ENCODE measurements at regions not wholly inside any gene's neighbourhood (a gene's known extent, or its start where the extent isn't known, plus 50 kb on each side); places are given as distances from the start of the nearest gene placed in this dataset.

- Mint-ChIP-seq H3K4me3 (no peak overlapping the region), H3K36me3 (ENCODE audit: low read depth) (no peaks in the 10 kb centered on the region), H3K9me3 (no peaks in the 10 kb centered on the region), H3K27ac (no peak overlapping the region), H3K4me1 (ENCODE audit: low read depth) (no peaks in the 10 kb centered on the region), H3K27me3 (peaks cover 18% of the 10 kb centered on the region)
- ChIA-PET CTCF (interaction anchor here (1.0 kb wide), 1 partner anchor 13 kb away, joined by 3 read pairs; no protein-coding TSS in a partner anchor), POLR2A (no interaction called here)
- ATAC-seq, result no peak
- DNase-seq, result no peak
- intact Hi-C loops (cut with micrococcal nuclease), result no loop called here
- TF ChIP-seq, protein P1, sequence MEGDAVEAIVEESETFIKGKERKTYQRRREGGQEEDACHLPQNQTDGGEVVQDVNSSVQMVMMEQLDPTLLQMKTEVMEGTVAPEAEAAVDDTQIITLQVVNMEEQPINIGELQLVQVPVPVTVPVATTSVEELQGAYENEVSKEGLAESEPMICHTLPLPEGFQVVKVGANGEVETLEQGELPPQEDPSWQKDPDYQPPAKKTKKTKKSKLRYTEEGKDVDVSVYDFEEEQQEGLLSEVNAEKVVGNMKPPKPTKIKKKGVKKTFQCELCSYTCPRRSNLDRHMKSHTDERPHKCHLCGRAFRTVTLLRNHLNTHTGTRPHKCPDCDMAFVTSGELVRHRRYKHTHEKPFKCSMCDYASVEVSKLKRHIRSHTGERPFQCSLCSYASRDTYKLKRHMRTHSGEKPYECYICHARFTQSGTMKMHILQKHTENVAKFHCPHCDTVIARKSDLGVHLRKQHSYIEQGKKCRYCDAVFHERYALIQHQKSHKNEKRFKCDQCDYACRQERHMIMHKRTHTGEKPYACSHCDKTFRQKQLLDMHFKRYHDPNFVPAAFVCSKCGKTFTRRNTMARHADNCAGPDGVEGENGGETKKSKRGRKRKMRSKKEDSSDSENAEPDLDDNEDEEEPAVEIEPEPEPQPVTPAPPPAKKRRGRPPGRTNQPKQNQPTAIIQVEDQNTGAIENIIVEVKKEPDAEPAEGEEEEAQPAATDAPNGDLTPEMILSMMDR (IDR thresholded peaks at IDR 0.05), result no peak
These were observed 112.4 kb upstream of the APC start for GRCh38 chr5:112625246-112625645.

DNA sequence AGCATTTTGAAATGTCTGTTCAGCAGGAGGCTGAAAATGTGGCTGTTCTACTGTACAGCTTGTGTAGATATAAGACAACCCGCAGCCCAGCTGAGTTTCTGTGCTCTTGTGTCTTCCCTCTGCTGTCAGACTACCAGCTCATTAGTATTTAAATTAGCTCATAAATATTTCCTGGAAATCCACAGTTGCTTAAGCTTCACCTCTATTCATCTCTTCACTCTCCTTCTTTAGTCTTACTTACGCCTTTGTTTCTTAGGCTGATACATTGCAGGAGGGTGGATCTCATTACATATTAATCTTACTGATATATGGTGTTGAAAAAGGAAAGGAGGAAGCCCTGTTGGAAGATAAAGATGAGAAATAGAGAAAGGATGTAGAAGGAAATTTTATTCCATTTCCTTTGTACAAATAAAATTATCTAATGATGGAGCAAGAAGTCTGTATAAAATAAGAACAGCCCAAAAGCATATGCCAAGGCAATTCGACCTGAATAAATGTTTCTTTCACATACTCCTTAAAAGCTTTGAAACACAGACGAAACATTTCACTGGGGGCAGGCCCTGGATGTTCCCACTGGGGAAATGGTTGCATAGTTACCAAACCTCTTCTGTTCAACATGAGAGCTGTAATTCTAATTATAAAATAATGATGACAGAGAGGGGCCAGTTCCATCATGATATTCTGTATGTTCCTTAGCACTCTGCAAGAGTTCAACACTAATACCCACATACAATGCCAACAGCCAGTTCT, 111.8 kb upstream of the APC start:
- no peak for DNase-seq
- Mint-ChIP-seq H3K4me3 (no peak overlapping the region), H3K27me3 (peaks cover 23% of the 10 kb centered on the region), H3K4me1 (ENCODE audit: low read depth) (no peaks in the 10 kb centered on the region), H3K36me3 (ENCODE audit: low read depth) (no peaks in the 10 kb centered on the region), H3K27ac (no peak overlapping the region), H3K9me3 (no peaks in the 10 kb centered on the region)
- CTCF ChIA-PET, result interaction anchor here (1.0 kb wide), 1 partner anchor 14 kb away, joined by 3 read pairs; no protein-coding TSS in a partner anchor
- ATAC-seq, result no peak
- TF ChIP-seq, protein P1 (IDR thresholded peaks at IDR 0.05), result no peak
- intact Hi-C loops (cut with micrococcal nuclease), result no loop called here
- POLR2A ChIA-PET, result no interaction called here

- no peak for DNase-seq
- TF ChIP-seq, protein P1 (IDR thresholded peaks at IDR 0.05), result no peak
- no peaks in the 10 kb centered on the region for H3K36me3 Mint-ChIP-seq (ENCODE audit: low read depth)
- ATAC-seq, result no peak
- H3K27ac Mint-ChIP-seq, result no peak overlapping the region
- POLR2A ChIA-PET, result no interaction called here
- CTCF ChIA-PET, result no interaction called here
- H3K9me3 Mint-ChIP-seq, result no peaks in the 10 kb centered on the region
- H3K4me1 Mint-ChIP-seq (ENCODE audit: low read depth), result no peaks in the 10 kb centered on the region
- H3K27me3 Mint-ChIP-seq, result peaks cover 25% of the 10 kb centered on the region
- intact Hi-C loops (cut with micrococcal nuclease), result no loop called here
- H3K4me3 Mint-ChIP-seq, result no peak overlapping the region
These were observed 111.0 kb upstream of the APC start for GRCh38 chr5:112626715-112627114.

DNA sequence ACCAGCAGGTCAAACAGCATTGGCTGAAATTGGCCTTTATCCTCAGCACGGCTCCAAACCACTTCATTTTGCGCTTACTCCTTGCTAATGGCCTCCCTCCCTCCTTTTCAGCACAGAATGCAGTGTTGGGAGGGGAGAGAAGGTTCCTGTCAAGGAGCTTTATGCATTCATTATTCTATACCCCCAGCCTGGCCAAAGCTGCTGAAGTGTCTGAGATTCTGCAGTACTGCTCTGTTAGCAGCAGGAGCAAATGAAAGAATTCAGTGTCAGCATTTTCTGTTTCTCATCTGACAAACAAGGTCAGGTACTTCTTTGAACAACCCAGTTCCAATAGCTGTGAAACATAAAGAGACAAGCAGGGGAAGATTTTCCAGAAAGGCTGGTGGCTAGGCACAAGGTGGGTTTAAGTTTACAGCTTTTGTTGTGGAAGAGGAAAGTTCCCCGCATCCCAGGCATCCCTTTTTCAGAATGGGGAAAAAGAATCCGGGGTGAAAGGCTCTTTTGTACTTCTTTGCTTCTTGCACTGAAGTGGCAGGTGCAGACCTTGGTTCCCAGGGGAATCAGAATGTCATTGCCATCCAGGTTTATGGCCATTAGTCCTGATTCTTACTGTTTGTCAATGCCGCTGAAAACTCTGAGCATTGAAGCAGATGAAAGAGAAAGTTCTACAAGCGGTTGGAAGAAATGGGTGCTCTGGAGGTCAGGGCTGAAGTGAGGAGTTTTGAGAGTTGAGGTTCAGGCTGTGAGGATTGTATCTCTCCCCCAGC, 109.3 kb upstream of the APC start:
- intact Hi-C loops (cut with micrococcal nuclease), result no loop called here
- Mint-ChIP-seq H3K9me3 (no peaks in the 10 kb centered on the region), H3K4me3 (no peak overlapping the region), H3K27me3 (peaks cover 23% of the 10 kb centered on the region), H3K36me3 (ENCODE audit: low read depth) (no peaks in the 10 kb centered on the region), H3K4me1 (ENCODE audit: low read depth) (no peaks in the 10 kb centered on the region), H3K27ac (no peak overlapping the region)
- TF ChIP-seq, protein P1 (IDR thresholded peaks at IDR 0.05), result no peak
- ATAC-seq (no peak), DNase-seq (no peak)
- ChIA-PET CTCF (no interaction called here), POLR2A (no interaction called here)
